ENCODE measurements at regions not wholly inside any gene's neighbourhood (a gene's known extent, or its start where the extent isn't known, plus 50 kb on each side); places are given as distances from the start of the nearest gene placed in this dataset.
A peak's percentile ranks its signal among the peaks of the same experiment; 100 is the strongest.
"Not testable (repeated sequence)": the region's sequence is repeated elsewhere in the genome, so short reads cannot be mapped to it uniquely, and the experiment has no call there.

- no peak for DNase-seq
Observed at GRCh38 chr11:116326146-116326545, 446.6 kb downstream of the BUD13 start.

- DNase-seq = no peak
Observed at GRCh38 chr11:116325247-116325646, 447.5 kb downstream of the BUD13 start.

GRCh38 chr11:116324077-116324476, 448.7 kb downstream of the BUD13 start:
- DNase-seq = not testable (repeated sequence)

- DNase-seq = no peak
Observed at GRCh38 chr11:116317212-116317611, 455.6 kb downstream of the BUD13 start.

- no peak for DNase-seq
Observed at GRCh38 chr11:116314006-116314405, 458.8 kb downstream of the BUD13 start.

- peak; percentile 56 for DNase-seq
Observed at GRCh38 chr11:116312570-116313391, 460.0 kb downstream of the BUD13 start.

- DNase-seq = no peak
Observed at GRCh38 chr11:116311206-116311605, 461.6 kb downstream of the BUD13 start.

GRCh38 chr11:116310698-116311097, 462.1 kb downstream of the BUD13 start:
- DNase-seq = no peak

- no peak for DNase-seq
Observed at GRCh38 chr11:116310226-116310625, 462.6 kb downstream of the BUD13 start.

- DNase-seq = no peak
Observed at GRCh38 chr11:116309446-116309845, 463.3 kb downstream of the BUD13 start.

- DNase-seq = peak; percentile 24
Observed at GRCh38 chr11:116302756-116303155, 470.0 kb downstream of the BUD13 start.

GRCh38 chr11:116301141-116301540, 471.6 kb downstream of the BUD13 start:
- DNase-seq = no peak

- DNase-seq = no peak
Observed at GRCh38 chr11:116300232-116300631, 472.6 kb downstream of the BUD13 start.

GRCh38 chr11:116294630-116295029, 478.2 kb downstream of the BUD13 start:
- no peak for DNase-seq

GRCh38 chr11:116287866-116288265, 484.9 kb downstream of the BUD13 start:
- DNase-seq = no peak

- DNase-seq = peak; percentile 20
Observed at GRCh38 chr11:116285026-116285425, 487.8 kb downstream of the BUD13 start.

- DNase-seq = no peak
Observed at GRCh38 chr11:116283300-116283699, 489.5 kb downstream of the BUD13 start.

- no peak for DNase-seq
Observed at GRCh38 chr11:116282481-116282880, 490.3 kb downstream of the BUD13 start.

- no peak for DNase-seq
Observed at GRCh38 chr11:116281173-116282160, 491.3 kb downstream of the BUD13 start.

- DNase-seq = no peak
Observed at GRCh38 chr11:116279511-116279910, 493.3 kb downstream of the BUD13 start.

- DNase-seq = no peak
Observed at GRCh38 chr11:116278076-116278475, 494.7 kb downstream of the BUD13 start.

GRCh38 chr11:116276051-116277044, 496.4 kb downstream of the BUD13 start:
- DNase-seq = no peak
